ENCODE measurements at regions not wholly inside any gene's neighbourhood (a gene's known extent, or its start where the extent isn't known, plus 50 kb on each side); places are given as distances from the start of the nearest gene placed in this dataset.

GRCh38 chr5:89499787-89500186, 616.8 kb upstream of the MEF2C start:
- no peaks in the 10 kb centered on the region for H3K4me1 ChIP-seq (ENCODE audit: control insufficient read depth, insufficient read depth, low read length)
- no peak overlapping the region for H3K4me2 ChIP-seq (ENCODE audit: low read depth, low read length)
- no peak overlapping the region for H4K8ac ChIP-seq (ENCODE audit: low read depth in 2 of 2, low read length in 2 of 2)
- TF ChIP-seq ELK1 (IDR thresholded peaks at IDR 0.05; ENCODE audit: borderline replicate concordance, low read depth, low read length) (no peak), RFX5 (IDR thresholded peaks at IDR 0.05; ENCODE audit: low read depth, low read length) (no peak), MAFK (IDR thresholded peaks at IDR 0.05; ENCODE audit: low read depth, low read length) (peak; percentile 95)
- no peaks in the 10 kb centered on the region for H3K79me1 ChIP-seq (ENCODE audit: low read depth in 1 of 2, low read length in 2 of 2)
- H3K27ac ChIP-seq (ENCODE audit: insufficient read depth, low read length), result no peak overlapping the region
- ChIA-PET CTCF (no interaction called here), POLR2A (ENCODE audit: unreplicated experiment) (no interaction called here)
- H3K14ac ChIP-seq (replicated peaks; ENCODE audit: low read depth, low read length), result no peak overlapping the region
- no peak overlapping the region for H3K23ac ChIP-seq (ENCODE audit: low read depth, low read length)
- DNase-seq (no peak), ATAC-seq (ENCODE audit: low read depth) (no peak)
- no peak overlapping the region for H3K9ac ChIP-seq (ENCODE audit: low read depth, low read length)
- H2BK15ac ChIP-seq (ENCODE audit: low read depth, low read length), result no peak overlapping the region
- H3K4me3 ChIP-seq (ENCODE audit: insufficient read depth, low read depth, low read length), result no peak overlapping the region
- no peak overlapping the region for H2AK9ac ChIP-seq (replicated peaks; ENCODE audit: low read depth, low read length, poor library complexity)
- H4K91ac ChIP-seq (ENCODE audit: insufficient read depth, low read depth, low read length), result no peak overlapping the region
- H3K36me3 ChIP-seq (ENCODE audit: control insufficient read depth, insufficient read depth, low read length), result no peaks in the 10 kb centered on the region
- in situ Hi-C loops (cut with MboI; ENCODE audit: low sequenced_read_pairs), result no loop called here
- H3K4ac ChIP-seq (ENCODE audit: low read depth, low read length), result no peak overlapping the region
- H2BK120ac ChIP-seq (ENCODE audit: low read depth, low read length), result no peak overlapping the region
- no peak overlapping the region for H2BK5ac ChIP-seq (ENCODE audit: low read depth, low read length, poor library complexity, severe bottlenecking)
- no peak overlapping the region for H2AK5ac ChIP-seq (ENCODE audit: low read depth, low read length)
- no TSS peak for BruUV-seq (replicated peaks)
- no peak overlapping the region for H3K18ac ChIP-seq (ENCODE audit: low read depth, low read length)
- H4K5ac ChIP-seq (ENCODE audit: low read depth, low read length), result no peak overlapping the region
- no peaks in the 10 kb centered on the region for H4K20me1 ChIP-seq (ENCODE audit: insufficient read depth, low read length)
- no peak overlapping the region for H3K56ac ChIP-seq (ENCODE audit: extremely low read depth, insufficient read depth, low read length)
- no peaks in the 10 kb centered on the region for H3K27me3 ChIP-seq (ENCODE audit: control insufficient read depth, insufficient read depth, low read length)
- no peaks in the 10 kb centered on the region for H3K9me3 ChIP-seq (ENCODE audit: control insufficient read depth, insufficient read depth, low read length)
- intact Hi-C loops (cut with micrococcal nuclease), result no loop called here
- H2BK20ac ChIP-seq (ENCODE audit: low read depth, low read length), result no peak overlapping the region
- no CpG with 5 or more reads among the region's 3 CpGs for WGBS, 2 experiments (ENCODE audit: extremely low coverage in 2 of 2, insufficient read length in 1 of 2)
- dilution Hi-C loops (cut with HindIII; ENCODE audit: low sequenced_read_pairs, unreplicated experiment), result no loop called here
- H2AFZ ChIP-seq (replicated peaks; ENCODE audit: low read length, poor library complexity), result no peak overlapping the region
- H3K9me1 ChIP-seq (ENCODE audit: insufficient read depth, low read length), result no peaks in the 10 kb centered on the region
